BLaER1 treated with 17β-estradiol and CSF1 and Interleukin-3, amounts not matched to agents 10 nM and 100 nM (cell line): ENCODE measurements at regions not wholly inside any gene's neighbourhood (a gene's known extent, or its start where the extent isn't known, plus 50 kb on each side); places are given as distances from the start of the nearest gene placed in this dataset.
"Not testable (repeated sequence)": the region's sequence is repeated elsewhere in the genome, so short reads cannot be mapped to it uniquely, and the experiment has no call there.

ENCODE experiments used
- H3K27ac ChIP-seq, 11 experiments: shearing (Covaris generic); formaldehyde crosslinking; 2 replicates each; pipeline ENCODE4 v1.8.1; 2022
- H3K27me3 ChIP-seq, 11 experiments: shearing (Covaris generic); formaldehyde crosslinking; 2 replicates each; pipeline ENCODE4 v1.8.1; 2022
- H3K36me3 ChIP-seq, 11 experiments: shearing (Covaris generic); formaldehyde crosslinking; 2 replicates each; pipeline ENCODE4 v1.8.1; 2022
- H3K4me1 ChIP-seq, 10 experiments: shearing (Covaris generic); formaldehyde crosslinking; 2 replicates each; pipeline ENCODE4 v1.8.1; 2022
- H3K4me2 ChIP-seq, 11 experiments: shearing (Covaris generic); formaldehyde crosslinking; 2 replicates each; pipeline ENCODE4 v1.8.1; 2022
- H3K4me3 ChIP-seq, 10 experiments: shearing (Covaris generic); formaldehyde crosslinking; 2 replicates each; pipeline ENCODE4 v1.8.1; 2022
- H3K9ac ChIP-seq, 11 experiments: shearing (Covaris generic); formaldehyde crosslinking; 2 replicates each; pipeline ENCODE4 v1.8.1; 2022
- H3K9me3 ChIP-seq, 11 experiments: shearing (Covaris generic); formaldehyde crosslinking; replicated peaks in 1 of 11; 2 replicates each; pipeline ENCODE4 v1.8.1; 2022
- H4K20me1 ChIP-seq, 11 experiments: shearing (Covaris generic); formaldehyde crosslinking; 2 replicates each; pipeline ENCODE4 v1.8.1; 2022
- Cebpa-rat ChIP-seq, 11 experiments: shearing (Covaris generic); IDR thresholded peaks; 2 replicates each; pipeline ENCODE4 v1.8.1; 2022

DNA sequence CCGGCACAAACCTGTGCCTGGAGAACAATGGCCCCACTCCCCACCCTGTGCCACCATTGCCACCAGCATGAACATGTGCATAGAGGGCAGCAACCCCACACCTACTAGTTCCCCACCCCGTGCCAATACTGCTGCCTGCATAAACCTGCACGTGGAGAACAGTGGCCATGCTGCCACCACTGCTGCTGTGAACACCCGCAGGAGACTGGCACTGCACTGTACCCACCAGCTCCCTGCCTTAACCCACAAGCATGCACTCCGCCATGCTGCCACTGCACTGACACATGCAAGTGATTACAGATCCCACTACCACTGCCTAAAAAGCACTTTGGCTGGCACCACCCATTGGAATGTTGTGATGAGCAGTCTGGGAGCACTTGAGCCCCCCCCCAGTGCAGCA, 77.3 kb downstream of the NAA11 start:
- TF ChIP-seq Cebpa-rat (IDR thresholded peaks at IDR 0.05) = no peak
- H3K27me3 ChIP-seq = no peaks in the 10 kb centered on the region
- H3K27ac ChIP-seq = no peak overlapping the region
- no peak overlapping the region for H3K9ac ChIP-seq
- peaks cover 0 to 9% (median 6%) of the 10 kb centered on the region in 10 experiments; a peak in 9 of 20 replicates for H3K4me1 ChIP-seq
- H4K20me1 ChIP-seq = no peaks in the 10 kb centered on the region
- H3K36me3 ChIP-seq = no peaks in the 10 kb centered on the region
- peaks cover 10 to 18% (median 15%) of the 10 kb centered on the region in 11 experiments for H3K9me3 ChIP-seq
- no peak overlapping the region for H3K4me2 ChIP-seq
- H3K4me3 ChIP-seq = no peak overlapping the region

DNA sequence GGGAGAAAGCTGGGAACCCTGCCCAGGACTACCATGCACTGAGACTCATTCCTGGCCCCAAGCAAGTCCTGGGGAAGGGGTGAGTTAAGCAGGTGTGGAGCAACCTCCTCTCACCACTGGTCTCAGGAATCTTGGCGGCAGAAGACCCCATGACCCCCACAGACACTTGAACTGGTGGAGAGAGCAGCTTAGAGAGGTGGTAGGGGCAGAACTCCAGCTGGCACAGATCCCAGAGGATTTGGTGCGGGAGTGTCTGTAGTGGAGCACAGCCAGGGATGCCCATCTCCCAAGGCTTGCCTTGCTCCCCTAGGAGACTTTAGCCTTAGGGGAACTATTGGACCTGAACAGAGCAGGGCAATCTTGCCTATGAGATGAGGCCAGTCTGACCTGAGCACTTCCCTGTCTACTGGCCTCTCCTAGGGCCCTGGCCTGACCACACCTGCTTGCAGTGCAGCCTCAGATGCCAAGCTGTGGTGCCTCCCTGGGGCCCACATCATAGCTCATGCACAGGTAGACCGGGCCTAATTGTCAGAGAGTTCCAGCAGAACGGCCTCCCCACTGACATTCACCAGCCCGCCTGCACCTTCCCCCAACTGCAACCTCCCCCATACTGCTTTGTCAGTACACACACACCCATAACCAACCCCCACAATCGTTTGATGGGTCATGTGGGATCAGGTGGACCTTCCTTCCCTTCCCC, 78.0 kb downstream of the NAA11 start:
- H3K27me3 ChIP-seq = no peaks in the 10 kb centered on the region
- H3K4me1 ChIP-seq = peaks cover 0 to 9% (median 6%) of the 10 kb centered on the region in 10 experiments; a peak in 9 of 20 replicates
- no peak overlapping the region for H3K27ac ChIP-seq
- no peaks in the 10 kb centered on the region for H3K36me3 ChIP-seq
- H3K4me3 ChIP-seq = no peak overlapping the region
- peaks cover 10 to 18% (median 15%) of the 10 kb centered on the region in 11 experiments for H3K9me3 ChIP-seq
- H4K20me1 ChIP-seq = no peaks in the 10 kb centered on the region
- H3K4me2 ChIP-seq = no peak overlapping the region
- TF ChIP-seq Cebpa-rat (IDR thresholded peaks at IDR 0.05) = no peak
- no peak overlapping the region for H3K9ac ChIP-seq

DNA sequence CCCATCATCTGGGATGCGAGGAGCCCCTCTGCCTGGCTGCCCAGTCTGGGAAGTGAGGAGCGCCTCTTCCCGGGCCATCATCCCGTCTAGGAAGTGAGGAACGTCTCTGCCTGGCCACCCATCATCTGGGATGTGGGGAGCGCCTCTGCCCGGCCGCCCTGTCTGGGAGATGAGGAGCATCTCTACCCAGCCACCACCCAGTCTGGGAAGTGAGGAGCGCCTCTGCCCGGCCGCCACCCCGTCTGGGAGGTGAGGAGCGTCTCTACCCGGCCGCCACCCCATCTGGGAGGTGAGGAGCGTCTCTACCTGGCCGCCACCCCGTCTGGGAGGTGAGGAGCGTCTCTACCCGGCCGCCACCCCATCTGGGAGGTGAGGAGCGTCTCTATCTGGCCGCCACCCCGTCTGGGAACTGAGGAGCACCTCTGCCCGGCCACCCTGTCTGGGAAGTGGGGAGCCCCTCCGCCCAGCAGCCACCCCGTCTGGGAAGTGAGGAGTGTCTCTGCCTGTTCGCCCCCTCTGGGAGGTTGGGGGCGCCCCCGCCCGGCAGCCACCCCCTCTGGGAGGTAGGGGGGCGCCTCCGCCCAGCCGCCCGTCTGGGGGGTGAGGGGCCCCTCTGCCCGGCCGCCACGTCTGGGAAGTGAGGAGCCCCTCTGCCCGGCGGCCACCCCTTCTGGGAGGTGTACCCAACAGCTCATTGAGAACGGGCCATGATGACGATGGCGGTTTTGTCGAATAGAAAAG, 80.5 kb downstream of the NAA11 start:
- not testable (repeated sequence) for H3K27ac ChIP-seq, H3K4me3 ChIP-seq

DNA sequence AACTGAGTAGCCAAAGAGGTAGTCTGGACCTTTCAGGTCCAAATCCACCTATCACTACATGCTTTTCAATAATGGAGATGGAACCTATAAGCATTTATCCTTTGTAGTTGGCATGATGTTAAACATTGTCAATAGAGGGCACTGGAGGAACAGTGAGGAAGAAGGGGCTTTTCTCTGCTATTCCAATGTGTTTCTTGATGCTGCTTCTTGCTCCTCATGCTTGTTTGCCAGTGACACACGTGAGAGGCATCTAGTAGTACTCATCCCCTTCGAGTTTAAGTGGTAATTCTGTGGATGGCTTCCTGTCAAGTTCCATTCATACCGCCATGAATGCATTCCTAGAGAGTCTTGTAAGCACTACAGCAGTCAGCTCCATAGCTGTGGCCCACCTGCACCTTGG, 84.0 kb downstream of the NAA11 start:
- Histone ChIP-seq H4K20me1 (no peaks in the 10 kb centered on the region), H3K27me3 (no peaks in the 10 kb centered on the region), H3K4me3 (no peak overlapping the region), H3K4me2 (no peak overlapping the region), H3K36me3 (no peaks in the 10 kb centered on the region), H3K27ac (no peak overlapping the region), H3K4me1 (no peaks in the 10 kb centered on the region), H3K9ac (no peak overlapping the region), H3K9me3 (peaks cover 10 to 18% (median 15%) of the 10 kb centered on the region in 11 experiments)
- TF ChIP-seq Cebpa-rat (IDR thresholded peaks at IDR 0.05) = no peak

More for the DNA sequence above, 80.5 kb downstream of the NAA11 start:
- H3K27me3 ChIP-seq, H3K4me1 ChIP-seq, H3K9ac ChIP-seq, H3K36me3 ChIP-seq, H4K20me1 ChIP-seq, H3K4me2 ChIP-seq: not testable (repeated sequence)
- peaks cover 10 to 18% (median 15%) of the 10 kb centered on the region in 11 experiments for H3K9me3 ChIP-seq

DNA sequence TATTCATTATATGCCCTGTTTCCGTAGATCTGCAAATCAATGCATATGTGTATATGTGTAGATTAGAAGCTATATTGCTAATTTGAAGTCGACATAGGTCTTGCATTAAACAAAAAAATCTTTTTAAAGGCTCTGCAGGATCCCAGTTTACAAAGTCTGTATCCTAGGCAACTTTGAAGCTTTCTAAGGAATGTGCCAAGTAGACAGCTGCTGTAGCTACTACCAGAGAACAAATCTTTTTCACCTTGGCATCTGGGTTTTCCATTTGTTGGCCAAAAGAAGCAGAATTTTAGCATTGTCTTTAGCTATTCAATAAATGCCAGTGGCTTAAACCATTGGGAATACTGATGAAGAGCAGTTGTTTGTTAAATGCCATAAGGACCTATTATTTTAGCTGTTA, 88.0 kb downstream of the NAA11 start:
- Histone ChIP-seq H3K4me2 (no peak overlapping the region), H3K36me3 (no peaks in the 10 kb centered on the region), H3K9ac (no peak overlapping the region), H3K4me1 (peaks cover 0 to 4% (median 2%) of the 10 kb centered on the region in 10 experiments; a peak in 5 of 20 replicates), H3K27ac (no peak overlapping the region), H4K20me1 (no peaks in the 10 kb centered on the region), H3K4me3 (no peak overlapping the region), H3K9me3 (no peaks in the 10 kb centered on the region), H3K27me3 (no peaks in the 10 kb centered on the region)
- no peak for TF ChIP-seq Cebpa-rat (IDR thresholded peaks at IDR 0.05)

DNA sequence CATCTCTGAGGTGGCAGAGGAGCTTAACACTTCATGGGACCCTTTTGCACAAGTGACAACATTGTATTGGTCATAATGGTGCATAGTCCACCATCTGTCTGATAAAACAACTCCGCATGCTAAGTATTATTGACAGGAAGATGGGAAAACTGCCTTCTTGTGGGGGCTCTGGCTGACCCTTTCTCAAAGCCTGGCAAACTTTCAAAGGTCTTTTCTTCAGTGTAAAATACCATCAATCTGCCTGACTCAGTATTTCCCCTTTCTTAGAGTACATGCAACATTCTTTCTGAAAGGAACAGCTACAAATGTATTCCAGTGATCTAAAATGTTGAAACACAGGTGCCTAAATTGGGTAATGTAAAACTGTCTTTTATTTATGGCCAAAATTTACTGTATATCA, 89.1 kb downstream of the NAA11 start:
- H3K27ac ChIP-seq = no peak overlapping the region
- TF ChIP-seq Cebpa-rat (IDR thresholded peaks at IDR 0.05) = no peak
- no peak overlapping the region for H3K9ac ChIP-seq
- H3K27me3 ChIP-seq = no peaks in the 10 kb centered on the region
- no peak overlapping the region for H3K4me2 ChIP-seq
- H3K4me1 ChIP-seq = peaks cover 0 to 4% (median 2%) of the 10 kb centered on the region in 10 experiments; a peak in 5 of 20 replicates
- no peak overlapping the region for H3K4me3 ChIP-seq
- no peaks in the 10 kb centered on the region for H4K20me1 ChIP-seq
- no peaks in the 10 kb centered on the region for H3K36me3 ChIP-seq
- H3K9me3 ChIP-seq = no peaks in the 10 kb centered on the region

DNA sequence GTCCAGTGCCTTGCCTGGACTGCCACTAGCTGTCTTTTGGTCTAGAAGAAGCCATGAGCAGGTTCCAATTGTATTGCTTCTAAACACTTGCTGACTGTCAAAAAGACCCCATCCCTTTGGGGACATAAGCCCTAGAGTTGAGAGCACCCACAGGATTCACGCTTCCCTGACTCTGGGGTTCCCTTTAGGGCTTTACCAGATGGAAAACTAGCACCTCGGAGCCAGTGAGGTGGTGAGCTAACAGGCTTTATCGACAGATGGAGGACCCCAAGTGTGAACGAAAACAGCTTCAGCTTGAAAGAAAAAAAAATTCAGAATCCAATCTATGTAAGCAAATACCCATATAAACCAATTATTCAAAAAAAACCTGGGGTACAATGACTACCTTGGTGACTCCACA, 90.8 kb downstream of the NAA11 start:
- H3K4me3 ChIP-seq = no peak overlapping the region
- H3K36me3 ChIP-seq = no peaks in the 10 kb centered on the region
- peak overlapping the region in 2 of 11 experiments; percentile 23 to 24; a peak in 3 of 22 replicates for H3K4me2 ChIP-seq
- H3K27me3 ChIP-seq = no peaks in the 10 kb centered on the region
- H3K9ac ChIP-seq = no peak overlapping the region
- H3K4me1 ChIP-seq = peaks cover 0 to 4% (median 2%) of the 10 kb centered on the region in 10 experiments; a peak in 5 of 20 replicates
- H3K9me3 ChIP-seq = no peaks in the 10 kb centered on the region
- no peak for TF ChIP-seq Cebpa-rat (IDR thresholded peaks at IDR 0.05)
- H4K20me1 ChIP-seq = no peaks in the 10 kb centered on the region
- H3K27ac ChIP-seq = no peak overlapping the region

DNA sequence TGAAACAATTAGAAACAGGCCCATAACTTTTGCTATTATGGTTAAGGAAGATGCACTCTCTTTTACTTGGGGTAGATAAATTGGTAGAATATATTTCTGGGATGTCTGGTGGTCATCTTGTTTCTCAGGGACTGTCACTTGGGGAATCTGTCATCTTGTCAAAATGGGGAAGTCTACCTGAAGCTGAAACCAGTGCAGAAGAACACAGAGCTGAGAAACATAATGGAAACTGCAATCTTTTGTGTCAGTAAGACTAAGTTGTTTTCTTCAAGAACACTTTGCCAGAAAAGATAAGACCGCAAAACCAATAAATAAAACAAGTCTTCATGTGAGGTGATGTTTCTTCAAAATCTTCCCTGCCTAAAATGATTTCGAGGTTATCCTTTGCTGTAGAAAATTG, 92.0 kb downstream of the NAA11 start:
- Histone ChIP-seq H4K20me1 (no peaks in the 10 kb centered on the region), H3K4me2 (no peak overlapping the region), H3K9me3 (no peaks in the 10 kb centered on the region), H3K9ac (no peak overlapping the region), H3K4me3 (no peak overlapping the region), H3K36me3 (no peaks in the 10 kb centered on the region), H3K27me3 (no peaks in the 10 kb centered on the region), H3K4me1 (peaks cover 0 to 4% (median 2%) of the 10 kb centered on the region in 10 experiments; a peak in 5 of 20 replicates), H3K27ac (no peak overlapping the region)
- no peak for TF ChIP-seq Cebpa-rat (IDR thresholded peaks at IDR 0.05)

DNA sequence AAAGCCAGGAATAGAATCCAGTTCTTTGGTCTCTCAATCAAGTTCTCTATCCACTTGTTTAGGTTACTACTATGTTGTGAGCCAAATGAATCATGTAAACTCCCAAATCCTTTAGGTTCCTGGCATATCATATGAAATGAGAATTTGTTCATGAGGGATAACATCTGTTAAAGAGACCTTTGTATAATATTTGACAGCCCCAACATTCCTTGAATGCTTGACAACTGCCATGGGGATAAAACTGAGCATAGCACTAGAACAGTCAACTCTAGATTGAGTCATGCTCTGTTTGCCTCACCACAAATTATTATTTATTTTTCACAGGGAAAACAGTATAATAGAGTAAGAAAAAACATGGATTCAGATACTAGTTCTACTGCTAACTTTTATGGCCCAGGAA, 93.3 kb downstream of the NAA11 start:
- Histone ChIP-seq H4K20me1 (no peaks in the 10 kb centered on the region), H3K36me3 (no peaks in the 10 kb centered on the region), H3K27me3 (no peaks in the 10 kb centered on the region), H3K4me2 (no peak overlapping the region), H3K4me1 (peaks cover 0 to 4% (median 2%) of the 10 kb centered on the region in 10 experiments; a peak in 5 of 20 replicates), H3K27ac (no peak overlapping the region), H3K4me3 (no peak overlapping the region), H3K9me3 (no peaks in the 10 kb centered on the region), H3K9ac (no peak overlapping the region)
- TF ChIP-seq Cebpa-rat (IDR thresholded peaks at IDR 0.05) = no peak
